ENCODE measurements at regions not wholly inside any gene's neighbourhood (a gene's known extent, or its start where the extent isn't known, plus 50 kb on each side); places are given as distances from the start of the nearest gene placed in this dataset.

DNA sequence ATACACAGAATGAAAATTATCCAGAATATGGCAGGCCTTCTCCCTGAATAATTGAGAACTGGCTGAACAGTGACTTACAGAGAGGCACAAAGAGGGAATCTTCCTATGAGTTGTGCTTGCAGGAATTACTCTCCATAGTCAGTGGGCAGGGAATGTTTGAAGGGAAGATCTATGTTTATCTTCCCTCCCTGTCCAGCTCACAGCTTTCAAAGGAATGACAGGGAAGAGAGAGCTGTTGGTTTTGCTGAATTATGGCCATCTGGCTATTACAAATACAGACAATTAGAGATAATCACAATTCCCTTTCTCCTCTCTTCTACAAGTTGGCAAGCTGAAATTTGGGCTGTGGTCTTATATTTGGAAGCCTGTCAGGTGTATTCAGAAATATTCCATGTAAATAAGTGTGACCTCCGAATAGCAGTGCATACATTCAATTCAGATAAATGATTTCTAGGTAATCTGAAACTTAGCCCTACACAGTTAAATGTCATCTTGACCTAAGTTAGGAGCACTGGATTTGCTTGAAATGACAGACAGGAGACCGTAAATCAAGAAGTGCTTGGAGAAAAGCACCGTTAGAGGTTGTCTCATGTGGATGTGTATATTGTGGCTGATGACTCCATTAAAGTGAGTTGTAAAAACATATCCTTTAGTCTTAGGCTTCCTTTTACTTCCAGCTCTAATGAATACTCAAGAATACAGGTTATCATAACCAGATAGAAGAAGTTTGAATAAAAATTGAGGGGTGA is 136.8 kb downstream of the C4orf33 start:
- Mint-ChIP-seq H3K4me1 (no peaks in the 10 kb centered on the region), H3K9me3 (peaks cover 0 to 2% (median 0%) of the 10 kb centered on the region in 6 donors), H3K27ac (no peak overlapping the region), H3K27me3 (ENCODE audit: low read depth in 3 of 3) (peaks cover 2% of the 10 kb centered on the region in 3 donors), H3K36me3 (no peaks in the 10 kb centered on the region), H3K4me3 (no peak overlapping the region)
- no peak for DNase-seq

- H3K4me3 Mint-ChIP-seq, result no peak overlapping the region
- no peak overlapping the region for H3K27ac Mint-ChIP-seq
- H3K27me3 Mint-ChIP-seq (ENCODE audit: low read depth in 3 of 3), result peaks cover 2% of the 10 kb centered on the region in 3 donors
Observed at GRCh38 chr4:129233691-129234090, 137.7 kb downstream of the C4orf33 start.

DNA sequence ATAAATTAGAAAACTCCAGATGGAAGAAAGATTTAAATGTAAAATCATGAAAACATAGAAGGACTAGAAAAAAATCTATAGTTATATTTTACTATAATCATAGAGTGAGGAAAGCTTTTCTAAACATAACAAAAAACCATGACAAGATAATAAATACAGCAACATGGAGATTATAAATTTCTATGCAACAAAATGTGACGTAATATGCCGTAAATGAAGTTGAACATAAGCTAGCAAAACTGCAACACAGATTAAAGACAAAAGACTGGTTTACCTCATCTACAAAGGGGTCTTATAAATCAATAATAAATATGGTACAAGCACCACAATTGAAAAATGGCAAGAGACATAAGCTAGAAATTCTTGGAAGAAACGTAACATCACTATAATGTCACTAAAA is 140.4 kb downstream of the C4orf33 start:
- H3K27ac Mint-ChIP-seq, result no peak overlapping the region
- no peak for DNase-seq
- peaks cover 2 to 3% (median 3%) of the 10 kb centered on the region in 3 donors for H3K27me3 Mint-ChIP-seq (ENCODE audit: low read depth in 3 of 3)
- H3K4me3 Mint-ChIP-seq, result no peak overlapping the region
- H3K9me3 Mint-ChIP-seq, result peaks cover 0 to 2% (median 0%) of the 10 kb centered on the region in 6 donors
- H3K4me1 Mint-ChIP-seq, result no peaks in the 10 kb centered on the region
- H3K36me3 Mint-ChIP-seq, result no peaks in the 10 kb centered on the region

More at GRCh38 chr4:129233691-129234090, 137.7 kb downstream of the C4orf33 start:
- no peaks in the 10 kb centered on the region for H3K36me3 Mint-ChIP-seq
- no peaks in the 10 kb centered on the region for H3K4me1 Mint-ChIP-seq
- DNase-seq, result no peak
- H3K9me3 Mint-ChIP-seq, result peaks cover 0 to 2% (median 0%) of the 10 kb centered on the region in 6 donors

- no peaks in the 10 kb centered on the region for H3K36me3 Mint-ChIP-seq
- H3K9me3 Mint-ChIP-seq, result peaks cover 0 to 3% (median 0%) of the 10 kb centered on the region in 6 donors
- peaks cover 0 to 3% (median 3%) of the 10 kb centered on the region in 3 donors for H3K27me3 Mint-ChIP-seq (ENCODE audit: low read depth in 3 of 3)
- no peak for DNase-seq
- no peaks in the 10 kb centered on the region for H3K4me1 Mint-ChIP-seq
- no peak overlapping the region for H3K4me3 Mint-ChIP-seq
- H3K27ac Mint-ChIP-seq, result no peak overlapping the region
Observed at GRCh38 chr4:129239088-129239487, 143.1 kb downstream of the C4orf33 start.

- Mint-ChIP-seq H3K36me3 (no peaks in the 10 kb centered on the region), H3K27me3 (ENCODE audit: low read depth in 3 of 3) (peaks cover 0 to 3% (median 3%) of the 10 kb centered on the region in 3 donors), H3K27ac (no peak overlapping the region), H3K4me3 (no peak overlapping the region), H3K9me3 (peaks cover 0 to 3% (median 0%) of the 10 kb centered on the region in 6 donors), H3K4me1 (no peaks in the 10 kb centered on the region)
- no peak for DNase-seq
Observed at GRCh38 chr4:129240816-129241215, 144.9 kb downstream of the C4orf33 start.

DNA sequence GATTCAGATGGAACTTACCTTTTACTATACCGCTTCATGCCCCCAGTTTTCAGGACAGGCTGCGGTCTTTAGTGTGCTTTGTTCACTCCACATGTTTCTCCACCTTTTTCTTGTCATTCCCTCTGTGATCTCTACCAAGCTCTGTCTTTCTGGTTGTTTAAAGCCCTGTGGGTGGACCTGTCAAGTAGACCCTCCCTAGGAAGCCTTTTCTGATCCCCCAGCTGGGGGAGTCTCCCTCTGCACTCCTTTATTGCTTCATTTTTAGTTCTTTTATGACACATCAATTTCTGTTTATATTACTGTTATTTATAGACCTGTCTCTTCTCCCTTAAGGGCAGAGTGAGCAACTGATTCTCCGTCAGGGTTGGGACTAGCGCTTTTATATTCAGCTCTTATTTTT is 150.2 kb downstream of the C4orf33 start:
- no peak for DNase-seq
- no peak overlapping the region for H3K27ac Mint-ChIP-seq
- H3K27me3 Mint-ChIP-seq (ENCODE audit: low read depth in 3 of 3), result peaks cover 0 to 3% (median 2%) of the 10 kb centered on the region in 3 donors
- H3K36me3 Mint-ChIP-seq, result no peaks in the 10 kb centered on the region
- H3K4me1 Mint-ChIP-seq, result no peaks in the 10 kb centered on the region
- peaks cover 0 to 3% (median 0%) of the 10 kb centered on the region in 6 donors for H3K9me3 Mint-ChIP-seq
- no peak overlapping the region for H3K4me3 Mint-ChIP-seq

DNA sequence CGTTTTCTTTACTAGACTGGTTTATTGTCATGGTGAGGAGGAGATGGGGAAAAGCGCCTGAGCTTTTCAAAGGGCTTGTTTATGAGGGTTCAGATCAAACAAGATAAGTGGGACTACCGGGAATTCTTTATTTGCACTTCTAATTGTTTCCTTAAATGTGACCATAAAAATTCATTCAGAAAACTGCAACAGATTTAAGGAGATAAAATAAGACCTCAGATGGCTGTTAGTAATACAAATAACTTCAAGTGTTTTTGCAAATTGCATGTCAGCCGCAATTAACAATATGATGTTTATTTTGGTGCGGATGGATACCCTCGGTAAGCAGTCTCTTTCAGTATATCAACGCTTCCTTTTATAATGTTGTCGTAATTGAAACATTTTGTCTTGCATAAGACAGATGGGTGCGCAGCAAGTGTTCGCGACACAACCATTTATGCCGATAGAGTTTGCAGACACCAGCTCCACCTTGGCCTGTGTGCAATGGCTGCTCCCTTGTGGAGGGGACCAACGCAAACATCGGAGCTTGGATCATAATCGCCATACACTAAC is 151.0 kb downstream of the C4orf33 start:
- no peaks in the 10 kb centered on the region for H3K4me1 Mint-ChIP-seq
- peaks cover 0 to 3% (median 2%) of the 10 kb centered on the region in 3 donors for H3K27me3 Mint-ChIP-seq (ENCODE audit: low read depth in 3 of 3)

GRCh38 chr4:129248621-129249020 is 152.7 kb downstream of the C4orf33 start:
- H3K36me3 Mint-ChIP-seq, result no peaks in the 10 kb centered on the region
- no peak overlapping the region for H3K27ac Mint-ChIP-seq
- H3K4me1 Mint-ChIP-seq, result no peaks in the 10 kb centered on the region
- peaks cover 0 to 6% (median 2%) of the 10 kb centered on the region in 3 donors for H3K27me3 Mint-ChIP-seq (ENCODE audit: low read depth in 3 of 3)
- H3K9me3 Mint-ChIP-seq, result peaks cover 0 to 1% (median 0%) of the 10 kb centered on the region in 6 donors
- DNase-seq, result no peak
- no peak overlapping the region for H3K4me3 Mint-ChIP-seq

More for the DNA sequence above, 151.0 kb downstream of the C4orf33 start:
- Mint-ChIP-seq H3K27ac (no peak overlapping the region), H3K36me3 (no peaks in the 10 kb centered on the region), H3K4me3 (no peak overlapping the region), H3K9me3 (peaks cover 0 to 2% (median 0%) of the 10 kb centered on the region in 6 donors)
- no peak for DNase-seq

DNA sequence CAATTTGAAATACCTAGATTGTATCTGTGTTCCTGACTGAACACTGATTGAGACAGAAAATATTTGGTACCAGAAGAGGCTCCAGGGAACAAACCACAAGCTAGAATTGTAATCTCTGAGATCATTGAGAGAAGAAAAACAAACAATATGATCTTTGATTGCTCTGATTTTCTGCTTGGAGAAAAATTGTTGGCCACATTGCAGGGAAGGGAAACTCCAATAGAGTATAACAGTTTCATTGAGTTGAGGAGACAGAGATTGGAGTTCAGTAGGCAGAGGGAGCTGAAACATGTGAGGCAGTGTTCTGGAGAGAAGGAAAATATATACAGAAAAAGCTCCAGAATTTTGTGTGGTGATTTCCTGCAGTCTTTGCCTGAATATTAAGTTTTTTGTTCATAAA is 158.2 kb downstream of the C4orf33 start:
- no peaks in the 10 kb centered on the region for H3K4me1 Mint-ChIP-seq
- peaks cover 0 to 4% (median under 1%) of the 10 kb centered on the region in 6 donors for H3K9me3 Mint-ChIP-seq
- H3K36me3 Mint-ChIP-seq, result no peaks in the 10 kb centered on the region
- H3K27ac Mint-ChIP-seq, result no peak overlapping the region
- no peak for DNase-seq
- H3K4me3 Mint-ChIP-seq, result no peak overlapping the region
- H3K27me3 Mint-ChIP-seq (ENCODE audit: low read depth in 3 of 3), result peaks cover 0 to 12% (median 3%) of the 10 kb centered on the region in 3 donors

GRCh38 chr4:129254526-129254925 is 158.6 kb downstream of the C4orf33 start:
- H3K27ac Mint-ChIP-seq, result no peak overlapping the region
- H3K9me3 Mint-ChIP-seq, result peaks cover 0 to 4% (median under 1%) of the 10 kb centered on the region in 6 donors
- peaks cover 0 to 12% (median 3%) of the 10 kb centered on the region in 3 donors for H3K27me3 Mint-ChIP-seq (ENCODE audit: low read depth in 3 of 3)
- H3K36me3 Mint-ChIP-seq, result no peaks in the 10 kb centered on the region
- H3K4me3 Mint-ChIP-seq, result no peak overlapping the region
- H3K4me1 Mint-ChIP-seq, result no peaks in the 10 kb centered on the region
- DNase-seq, result no peak

DNA sequence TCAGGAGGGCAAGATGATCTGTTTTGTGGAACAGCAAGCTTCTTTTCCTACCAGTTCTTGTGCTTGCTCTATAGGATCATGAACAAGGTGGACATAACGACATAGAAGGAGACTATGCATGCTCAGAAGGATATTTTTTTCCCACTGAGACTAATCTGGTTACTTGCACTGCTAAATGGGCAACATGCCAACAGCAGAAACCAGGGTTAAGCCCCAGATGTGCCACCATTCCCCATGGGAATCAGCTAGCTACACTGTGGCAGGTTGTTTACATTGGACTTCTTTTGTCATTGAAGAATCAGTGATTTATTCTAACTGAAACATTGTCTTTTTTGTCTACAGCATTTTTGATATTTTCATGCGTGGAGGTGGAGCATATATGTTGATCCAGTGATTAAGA is 165.6 kb downstream of the C4orf33 start:
- no peak overlapping the region for H3K4me3 Mint-ChIP-seq
- peaks cover 0 to 7% (median 5%) of the 10 kb centered on the region in 3 donors for H3K27me3 Mint-ChIP-seq (ENCODE audit: low read depth in 3 of 3)
- H3K36me3 Mint-ChIP-seq, result no peaks in the 10 kb centered on the region
- no peak overlapping the region for H3K27ac Mint-ChIP-seq
- H3K9me3 Mint-ChIP-seq, result peaks cover 0 to 2% (median 0%) of the 10 kb centered on the region in 6 donors
- DNase-seq, result no peak
- H3K4me1 Mint-ChIP-seq, result peaks cover 6 to 10% of the 10 kb centered on the region in 2 donors

GRCh38 chr4:129264008-129264657 is 168.2 kb downstream of the C4orf33 start:
- H3K36me3 Mint-ChIP-seq, result no peaks in the 10 kb centered on the region
- no peaks in the 10 kb centered on the region for H3K9me3 Mint-ChIP-seq
- peak overlapping the region in 4 of 6 donors; percentile 24 to 90 (median 82) for H3K27ac Mint-ChIP-seq
- H3K27me3 Mint-ChIP-seq (ENCODE audit: low read depth in 3 of 3), result peaks cover 0 to 6% (median 2%) of the 10 kb centered on the region in 3 donors
- peaks cover 6 to 10% of the 10 kb centered on the region in 2 donors for H3K4me1 Mint-ChIP-seq
- DNase-seq, result peak in 1 of 3 donors; percentile 11
- H3K4me3 Mint-ChIP-seq, result peak overlapping the region in 4 of 5 donors; percentile 20 to 78 (median 56)

DNA sequence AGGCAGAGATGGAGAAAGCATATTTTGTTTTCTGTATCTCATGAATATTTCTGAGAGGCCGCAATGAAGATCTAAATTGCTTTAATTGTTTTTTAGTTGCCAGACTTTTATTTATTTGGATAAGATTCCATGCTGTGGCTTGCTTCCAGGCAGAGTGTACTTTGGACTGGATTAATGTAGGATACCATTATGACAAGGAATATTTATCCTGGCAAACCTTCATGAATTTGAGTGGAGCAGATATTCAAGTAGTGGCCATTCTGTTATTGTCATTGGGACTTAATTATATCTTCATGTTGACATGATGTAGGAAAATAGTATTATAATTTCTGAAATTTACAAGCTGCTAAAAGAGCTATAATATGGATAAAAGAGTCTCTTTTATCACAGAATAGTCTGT is 182.9 kb downstream of the C4orf33 start:
- Mint-ChIP-seq H3K36me3 (no peaks in the 10 kb centered on the region), H3K4me1 (no peaks in the 10 kb centered on the region), H3K27ac (no peak overlapping the region), H3K9me3 (peaks cover 0 to 2% (median 0%) of the 10 kb centered on the region in 6 donors), H3K4me3 (no peak overlapping the region), H3K27me3 (ENCODE audit: low read depth in 3 of 3) (no peaks in the 10 kb centered on the region)
- no peak for DNase-seq

GRCh38 chr4:129282293-129282692 is 186.3 kb downstream of the C4orf33 start:
- no peak overlapping the region for H3K27ac Mint-ChIP-seq
- H3K36me3 Mint-ChIP-seq, result no peaks in the 10 kb centered on the region
- peaks cover 0 to 5% (median under 1%) of the 10 kb centered on the region in 6 donors for H3K9me3 Mint-ChIP-seq
- no peak overlapping the region for H3K4me3 Mint-ChIP-seq
- H3K27me3 Mint-ChIP-seq (ENCODE audit: low read depth in 3 of 3), result peaks cover 0 to 3% (median 0%) of the 10 kb centered on the region in 3 donors
- no peak for DNase-seq
- H3K4me1 Mint-ChIP-seq, result no peaks in the 10 kb centered on the region
